ENCODE measurements at regions not wholly inside any gene's neighbourhood (a gene's known extent, or its start where the extent isn't known, plus 50 kb on each side); places are given as distances from the start of the nearest gene placed in this dataset.
"Not testable (repeated sequence)": the region's sequence is repeated elsewhere in the genome, so short reads cannot be mapped to it uniquely, and the experiment has no call there.

DNA sequence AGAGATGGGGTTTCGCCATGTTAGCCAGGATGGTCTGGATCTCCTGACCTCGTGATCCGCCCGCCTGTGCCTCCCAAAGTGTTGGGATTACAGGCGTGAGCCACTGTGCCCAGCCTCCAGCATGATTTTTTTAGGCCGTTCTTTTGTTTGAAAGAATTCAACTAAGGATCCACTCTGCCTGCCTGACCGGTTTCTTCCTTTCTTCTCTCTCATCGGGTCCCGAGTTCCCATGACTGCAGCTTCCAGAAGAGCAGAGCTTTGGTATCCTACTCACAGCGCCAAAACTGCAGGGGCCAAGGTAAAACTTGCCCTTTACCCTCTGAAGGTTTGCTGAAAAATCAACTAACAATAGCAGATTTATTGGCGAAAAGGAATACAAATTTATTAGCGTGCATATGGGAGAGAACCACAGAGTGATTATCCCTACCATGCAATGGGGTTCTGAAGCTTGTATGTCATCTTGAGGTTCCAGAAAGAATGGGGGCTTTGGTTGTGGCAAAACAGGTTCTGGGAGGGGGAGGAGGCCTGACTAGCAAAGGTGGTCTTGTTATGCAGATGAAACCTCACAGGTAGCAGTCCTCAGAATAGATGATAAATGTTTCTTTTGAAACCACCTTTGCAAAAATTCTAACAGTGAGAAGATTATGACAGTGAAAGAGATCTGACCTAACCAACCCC lies 87.0 kb upstream of the MSH6 start:
- Histone ChIP-seq H3K36me3 (no peaks in the 10 kb centered on the region), H3K27me3 (no peaks in the 10 kb centered on the region), H3K9me3 (no peaks in the 10 kb centered on the region), H3K27ac (no peak overlapping the region), H3K4me3 (no peak overlapping the region), H3K4me1 (no peaks in the 10 kb centered on the region)
- intact Hi-C loops (cut with DNase I; ENCODE audit: low total_unique reads) = no loop called here
- no peak for DNase-seq
- TF ChIP-seq, protein P1, sequence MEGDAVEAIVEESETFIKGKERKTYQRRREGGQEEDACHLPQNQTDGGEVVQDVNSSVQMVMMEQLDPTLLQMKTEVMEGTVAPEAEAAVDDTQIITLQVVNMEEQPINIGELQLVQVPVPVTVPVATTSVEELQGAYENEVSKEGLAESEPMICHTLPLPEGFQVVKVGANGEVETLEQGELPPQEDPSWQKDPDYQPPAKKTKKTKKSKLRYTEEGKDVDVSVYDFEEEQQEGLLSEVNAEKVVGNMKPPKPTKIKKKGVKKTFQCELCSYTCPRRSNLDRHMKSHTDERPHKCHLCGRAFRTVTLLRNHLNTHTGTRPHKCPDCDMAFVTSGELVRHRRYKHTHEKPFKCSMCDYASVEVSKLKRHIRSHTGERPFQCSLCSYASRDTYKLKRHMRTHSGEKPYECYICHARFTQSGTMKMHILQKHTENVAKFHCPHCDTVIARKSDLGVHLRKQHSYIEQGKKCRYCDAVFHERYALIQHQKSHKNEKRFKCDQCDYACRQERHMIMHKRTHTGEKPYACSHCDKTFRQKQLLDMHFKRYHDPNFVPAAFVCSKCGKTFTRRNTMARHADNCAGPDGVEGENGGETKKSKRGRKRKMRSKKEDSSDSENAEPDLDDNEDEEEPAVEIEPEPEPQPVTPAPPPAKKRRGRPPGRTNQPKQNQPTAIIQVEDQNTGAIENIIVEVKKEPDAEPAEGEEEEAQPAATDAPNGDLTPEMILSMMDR (IDR thresholded peaks at IDR 0.05) = no peak

DNA sequence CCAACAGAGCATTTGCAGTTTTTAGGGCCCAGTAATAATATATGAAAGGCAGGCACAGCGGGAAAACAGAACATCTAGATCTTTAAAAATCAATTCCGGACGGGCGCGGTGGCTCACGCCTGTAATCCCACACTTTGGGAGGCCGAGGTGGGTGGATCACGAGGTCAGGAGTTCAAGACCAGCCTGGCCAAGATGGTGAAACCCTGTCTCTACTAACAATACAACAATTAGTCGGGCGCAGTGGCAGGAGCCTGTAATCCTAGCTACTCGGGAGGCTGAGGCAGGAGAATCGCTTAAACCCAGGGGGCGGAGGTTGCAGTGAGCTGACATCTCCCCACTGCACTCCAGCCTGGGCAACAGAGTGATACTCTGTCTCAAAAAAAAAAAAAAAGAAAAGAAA lies 88.5 kb upstream of the MSH6 start:
- H3K27ac ChIP-seq; H3K36me3 ChIP-seq; H3K4me3 ChIP-seq; DNase-seq; H3K27me3 ChIP-seq; H3K9me3 ChIP-seq; H3K4me1 ChIP-seq; intact Hi-C loops (cut with DNase I; ENCODE audit: low total_unique reads): not testable (repeated sequence)

DNA sequence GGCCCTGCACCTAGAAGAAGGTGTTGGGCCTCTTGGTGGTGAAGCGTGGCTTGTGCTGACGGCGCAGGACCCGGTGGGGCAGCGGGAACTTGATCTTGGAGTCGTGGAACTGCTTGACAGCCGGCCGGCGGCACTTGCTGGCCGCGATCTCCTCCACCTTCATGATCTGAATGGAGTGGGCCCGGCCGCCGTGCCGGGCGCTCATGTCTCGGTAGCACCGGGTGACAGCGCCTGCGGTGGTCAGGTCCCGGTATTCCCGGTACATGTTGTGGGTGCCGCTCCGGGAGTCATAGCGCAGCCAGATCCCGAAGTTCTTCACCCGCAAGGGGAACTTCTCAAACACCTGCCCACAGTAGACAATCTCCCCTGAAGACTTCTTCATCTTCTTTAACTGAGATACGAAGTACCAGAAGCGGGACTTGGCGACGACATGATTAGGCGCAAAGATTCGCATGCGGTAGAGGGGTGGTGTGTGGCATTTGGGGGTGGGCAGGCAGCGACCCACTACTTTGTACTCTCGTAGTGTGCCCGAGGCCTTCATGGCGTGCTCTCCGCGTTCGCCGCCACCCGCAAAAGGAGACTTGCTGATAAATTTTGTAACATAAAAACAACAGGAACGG lies 92.1 kb upstream of the MSH6 start:
- H3K27ac ChIP-seq; intact Hi-C loops (cut with DNase I; ENCODE audit: low total_unique reads): not testable (repeated sequence)

DNA sequence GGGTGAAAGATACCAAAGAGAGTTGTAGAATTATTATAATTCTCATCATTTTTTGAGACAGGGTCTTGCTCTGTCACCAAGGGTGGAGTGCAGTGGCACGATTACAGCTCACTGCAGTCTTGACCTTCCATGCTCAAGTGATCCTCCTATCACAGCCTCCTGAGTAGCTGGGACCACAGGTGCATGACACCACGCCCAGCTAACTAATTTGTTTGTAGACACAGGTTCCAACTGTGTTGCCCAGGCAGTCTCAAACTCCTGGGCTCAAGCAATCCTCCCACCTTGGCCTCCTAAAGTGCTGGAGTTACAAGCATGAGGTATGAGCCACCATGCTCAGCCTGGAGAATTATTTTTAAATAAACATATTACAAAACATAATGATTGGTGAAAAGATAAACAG lies 92.8 kb upstream of the MSH6 start:
- no peak for DNase-seq
- TF ChIP-seq, protein P1 (IDR thresholded peaks at IDR 0.05) = no peak
- Histone ChIP-seq H3K27ac (no peak overlapping the region), H3K4me1 (no peaks in the 10 kb centered on the region), H3K36me3 (no peaks in the 10 kb centered on the region), H3K27me3 (no peaks in the 10 kb centered on the region), H3K4me3 (no peak overlapping the region), H3K9me3 (no peaks in the 10 kb centered on the region)
- intact Hi-C loops (cut with DNase I; ENCODE audit: low total_unique reads) = no loop called here

More for the DNA sequence above, 92.1 kb upstream of the MSH6 start:
- H3K36me3 ChIP-seq, DNase-seq, H3K27me3 ChIP-seq, H3K4me3 ChIP-seq, H3K9me3 ChIP-seq, H3K4me1 ChIP-seq: not testable (repeated sequence)

DNA sequence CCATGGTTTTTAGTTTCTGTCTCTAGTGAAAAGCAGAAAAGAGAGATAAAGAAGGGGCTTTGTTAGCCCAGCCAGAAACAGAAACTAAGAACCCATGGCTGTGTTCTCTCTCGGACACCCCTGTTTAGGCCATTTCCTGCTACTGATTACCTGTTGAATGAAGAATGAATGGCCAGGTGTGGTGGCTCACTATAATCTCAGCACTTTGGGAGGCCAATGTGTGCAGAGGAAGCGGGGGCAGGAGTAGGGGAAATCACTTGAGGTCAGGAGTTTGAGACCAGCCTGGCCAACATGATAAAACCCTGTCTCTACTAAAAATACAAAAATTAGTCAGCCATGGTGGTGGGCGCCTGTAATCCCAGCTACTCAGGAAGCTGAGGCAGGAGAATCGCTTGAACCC lies 93.8 kb upstream of the MSH6 start:
- DNase-seq; intact Hi-C loops (cut with DNase I; ENCODE audit: low total_unique reads): not testable (repeated sequence)

DNA sequence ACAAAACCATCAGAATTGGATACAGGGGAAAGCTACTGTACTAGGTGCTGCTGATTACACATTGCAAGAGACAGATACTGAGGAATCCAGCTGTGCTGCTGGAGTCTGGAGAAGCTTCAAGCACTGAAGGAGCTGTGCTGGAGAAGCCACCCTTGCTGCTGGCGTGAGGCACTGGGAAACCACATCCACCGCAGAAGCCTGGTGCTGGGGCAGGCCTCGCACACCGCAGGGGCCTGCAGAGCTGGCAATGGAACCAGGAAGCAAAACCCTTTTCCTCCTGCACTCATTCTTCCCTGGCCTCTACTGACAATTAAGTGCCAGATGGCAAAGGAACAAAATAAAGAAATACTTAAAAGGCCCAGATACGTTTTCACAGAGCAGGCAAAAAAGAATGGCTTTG lies 94.4 kb upstream of the MSH6 start:
- TF ChIP-seq, protein P1 (IDR thresholded peaks at IDR 0.05) = no peak
- H3K4me3 ChIP-seq = no peak overlapping the region
- no peaks in the 10 kb centered on the region for H3K4me1 ChIP-seq
- H3K27me3 ChIP-seq = no peaks in the 10 kb centered on the region
- H3K27ac ChIP-seq = no peak overlapping the region
- no peaks in the 10 kb centered on the region for H3K9me3 ChIP-seq
- no peaks in the 10 kb centered on the region for H3K36me3 ChIP-seq
- DNase-seq = no peak
- intact Hi-C loops (cut with DNase I; ENCODE audit: low total_unique reads) = no loop called here

More for the DNA sequence above, 93.8 kb upstream of the MSH6 start:
- not testable (repeated sequence) for H3K9me3 ChIP-seq, H3K27ac ChIP-seq, H3K4me3 ChIP-seq, H3K36me3 ChIP-seq, H3K4me1 ChIP-seq, H3K27me3 ChIP-seq

DNA sequence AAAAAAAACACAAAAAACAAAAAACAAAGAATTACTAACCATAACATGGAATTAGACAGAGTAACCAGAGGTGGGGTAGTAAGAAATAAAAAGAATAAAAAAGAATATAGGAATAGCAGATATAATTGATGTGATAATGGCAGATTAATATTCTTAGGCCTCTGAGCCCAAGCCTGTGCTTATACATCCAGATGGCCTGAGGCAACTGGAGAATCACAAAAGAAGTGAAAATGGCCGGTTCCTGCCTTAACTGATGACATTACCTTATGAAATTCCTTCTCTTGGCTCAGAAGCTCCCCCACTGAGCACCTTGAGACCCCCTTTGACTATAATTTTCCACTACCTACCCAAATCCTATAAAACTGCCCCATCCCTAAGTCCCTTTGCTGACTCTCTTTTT lies 95.1 kb upstream of the MSH6 start:
- no peak for DNase-seq
- Histone ChIP-seq H3K4me1 (no peaks in the 10 kb centered on the region), H3K27me3 (no peaks in the 10 kb centered on the region), H3K36me3 (no peaks in the 10 kb centered on the region), H3K9me3 (no peaks in the 10 kb centered on the region), H3K27ac (no peak overlapping the region), H3K4me3 (no peak overlapping the region)
- TF ChIP-seq, protein P1 (IDR thresholded peaks at IDR 0.05) = no peak
- intact Hi-C loops (cut with DNase I; ENCODE audit: low total_unique reads) = no loop called here
